ENCODE measurements at regions not wholly inside any gene's neighbourhood (a gene's known extent, or its start where the extent isn't known, plus 50 kb on each side); places are given as distances from the start of the nearest gene placed in this dataset.

GRCh38 chr12:132438726-132439125 is 51.2 kb upstream of the FBRSL1 start:
- TF ChIP-seq, protein P1, sequence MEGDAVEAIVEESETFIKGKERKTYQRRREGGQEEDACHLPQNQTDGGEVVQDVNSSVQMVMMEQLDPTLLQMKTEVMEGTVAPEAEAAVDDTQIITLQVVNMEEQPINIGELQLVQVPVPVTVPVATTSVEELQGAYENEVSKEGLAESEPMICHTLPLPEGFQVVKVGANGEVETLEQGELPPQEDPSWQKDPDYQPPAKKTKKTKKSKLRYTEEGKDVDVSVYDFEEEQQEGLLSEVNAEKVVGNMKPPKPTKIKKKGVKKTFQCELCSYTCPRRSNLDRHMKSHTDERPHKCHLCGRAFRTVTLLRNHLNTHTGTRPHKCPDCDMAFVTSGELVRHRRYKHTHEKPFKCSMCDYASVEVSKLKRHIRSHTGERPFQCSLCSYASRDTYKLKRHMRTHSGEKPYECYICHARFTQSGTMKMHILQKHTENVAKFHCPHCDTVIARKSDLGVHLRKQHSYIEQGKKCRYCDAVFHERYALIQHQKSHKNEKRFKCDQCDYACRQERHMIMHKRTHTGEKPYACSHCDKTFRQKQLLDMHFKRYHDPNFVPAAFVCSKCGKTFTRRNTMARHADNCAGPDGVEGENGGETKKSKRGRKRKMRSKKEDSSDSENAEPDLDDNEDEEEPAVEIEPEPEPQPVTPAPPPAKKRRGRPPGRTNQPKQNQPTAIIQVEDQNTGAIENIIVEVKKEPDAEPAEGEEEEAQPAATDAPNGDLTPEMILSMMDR (conservative IDR thresholded peaks at IDR 0.05): no peak
- TF ChIP-seq EZH2 (IDR thresholded peaks at IDR 0.05; ENCODE audit: low read depth): no peak
